GM12878 (cell line): ENCODE measurements at regions not wholly inside any gene's neighbourhood (a gene's known extent, or its start where the extent isn't known, plus 50 kb on each side); places are given as distances from the start of the nearest gene placed in this dataset.

ENCODE experiments used
- ATF2 ChIP-seq: IDR thresholded peaks from 2 replicates; pipeline ENCODE4 v1.6.1; 2012; ENCODE audit warnings: low read length, inconsistent platforms
- CBFB ChIP-seq: IDR thresholded peaks from 2 replicates; pipeline ENCODE4 v1.6.1; 2016; ENCODE audit warnings: antibody characterized with exemption, low read depth
- MAX ChIP-seq: IDR thresholded peaks from 2 replicates; pipeline ENCODE4 v1.6.1; 2012; ENCODE audit warnings: low read depth, low read length, improper control_type of control experiment
- NR2C2 ChIP-seq: IDR thresholded peaks from 2 replicates; pipeline ENCODE4 v1.6.1; 2011; ENCODE audit warnings: borderline replicate concordance, low read depth; ENCODE audit not compliant: control insufficient read depth, insufficient read length
- POLR2AphosphoS5 ChIP-seq: IDR thresholded peaks from 2 replicates; pipeline ENCODE4 v1.6.1; 2011; ENCODE audit warnings: mild to moderate bottlenecking, low read length, inconsistent platforms
- TCF7 ChIP-seq: IDR thresholded peaks from 2 replicates; pipeline ENCODE4 v1.6.1; 2014; ENCODE audit warnings: antibody characterized with exemption, borderline replicate concordance
- USF1 ChIP-seq: IDR thresholded peaks from 2 replicates; pipeline ENCODE4 v1.6.1; 2011; ENCODE audit warnings: borderline replicate concordance, low read depth, mild to moderate bottlenecking, moderate library complexity, mixed read lengths, low read length; ENCODE audit not compliant: insufficient read depth; ENCODE audit errors: extremely low read length
- TF ChIP-seq, protein P1 (sequence below), 3 experiments: IDR thresholded peaks in 2 of 3; conservative IDR thresholded peaks in 1 of 3; 2 replicates each; pipeline ENCODE4 v1.5.1; 2011; ENCODE audit warnings: low read depth in 3 of 3, low read length in 3 of 3, mild to moderate bottlenecking in 3 of 3, control low read depth in 2 of 3, moderate library complexity in 2 of 3, inconsistent platforms in 1 of 3, mixed read lengths in 1 of 3; ENCODE audit not compliant: control insufficient read depth in 2 of 3, insufficient read depth in 1 of 3; ENCODE audit errors: extremely low read depth in 1 of 3

GRCh38 chr6:145187491-145188206 lies 547.7 kb downstream of the EPM2A start:
- no peak for TF ChIP-seq MAX
- no peak for TF ChIP-seq TCF7
- TF ChIP-seq, protein P1, sequence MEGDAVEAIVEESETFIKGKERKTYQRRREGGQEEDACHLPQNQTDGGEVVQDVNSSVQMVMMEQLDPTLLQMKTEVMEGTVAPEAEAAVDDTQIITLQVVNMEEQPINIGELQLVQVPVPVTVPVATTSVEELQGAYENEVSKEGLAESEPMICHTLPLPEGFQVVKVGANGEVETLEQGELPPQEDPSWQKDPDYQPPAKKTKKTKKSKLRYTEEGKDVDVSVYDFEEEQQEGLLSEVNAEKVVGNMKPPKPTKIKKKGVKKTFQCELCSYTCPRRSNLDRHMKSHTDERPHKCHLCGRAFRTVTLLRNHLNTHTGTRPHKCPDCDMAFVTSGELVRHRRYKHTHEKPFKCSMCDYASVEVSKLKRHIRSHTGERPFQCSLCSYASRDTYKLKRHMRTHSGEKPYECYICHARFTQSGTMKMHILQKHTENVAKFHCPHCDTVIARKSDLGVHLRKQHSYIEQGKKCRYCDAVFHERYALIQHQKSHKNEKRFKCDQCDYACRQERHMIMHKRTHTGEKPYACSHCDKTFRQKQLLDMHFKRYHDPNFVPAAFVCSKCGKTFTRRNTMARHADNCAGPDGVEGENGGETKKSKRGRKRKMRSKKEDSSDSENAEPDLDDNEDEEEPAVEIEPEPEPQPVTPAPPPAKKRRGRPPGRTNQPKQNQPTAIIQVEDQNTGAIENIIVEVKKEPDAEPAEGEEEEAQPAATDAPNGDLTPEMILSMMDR (IDR thresholded peaks at IDR 0.05 in 2 of 3, conservative IDR thresholded peaks at IDR 0.05 in 1 of 3; ENCODE audit: control insufficient read depth in 2 of 3, extremely low read depth in 1 of 3, insufficient read depth in 1 of 3, low read depth in 3 of 3, low read length in 3 of 3) = no peak
- no peak for TF ChIP-seq ATF2
- TF ChIP-seq CBFB = no peak
- no peak for TF ChIP-seq NR2C2
- TF ChIP-seq POLR2AphosphoS5 = no peak
- no peak for TF ChIP-seq USF1
